LNCaP clone FGC (cell line): ENCODE measurements at regions not wholly inside any gene's neighbourhood (a gene's known extent, or its start where the extent isn't known, plus 50 kb on each side); places are given as distances from the start of the nearest gene placed in this dataset.

Experiments
- DNase-seq: peaks from one replicate; pipeline ENCODE4 v3.0.0-alpha.2; 2011; ENCODE audit warnings: low read depth
- H3K4me3 ChIP-seq: 2 replicates; pipeline ENCODE4 v1.5.1; 2011; ENCODE audit warnings: mild to moderate bottlenecking, low read depth, low read length, control low read depth
- CTCF ChIP-seq: IDR thresholded peaks from 2 replicates; pipeline ENCODE4 v1.5.1; 2012; ENCODE audit warnings: mild to moderate bottlenecking; ENCODE audit not compliant: control insufficient read depth, insufficient read depth; ENCODE audit errors: extremely low read depth

DNA sequence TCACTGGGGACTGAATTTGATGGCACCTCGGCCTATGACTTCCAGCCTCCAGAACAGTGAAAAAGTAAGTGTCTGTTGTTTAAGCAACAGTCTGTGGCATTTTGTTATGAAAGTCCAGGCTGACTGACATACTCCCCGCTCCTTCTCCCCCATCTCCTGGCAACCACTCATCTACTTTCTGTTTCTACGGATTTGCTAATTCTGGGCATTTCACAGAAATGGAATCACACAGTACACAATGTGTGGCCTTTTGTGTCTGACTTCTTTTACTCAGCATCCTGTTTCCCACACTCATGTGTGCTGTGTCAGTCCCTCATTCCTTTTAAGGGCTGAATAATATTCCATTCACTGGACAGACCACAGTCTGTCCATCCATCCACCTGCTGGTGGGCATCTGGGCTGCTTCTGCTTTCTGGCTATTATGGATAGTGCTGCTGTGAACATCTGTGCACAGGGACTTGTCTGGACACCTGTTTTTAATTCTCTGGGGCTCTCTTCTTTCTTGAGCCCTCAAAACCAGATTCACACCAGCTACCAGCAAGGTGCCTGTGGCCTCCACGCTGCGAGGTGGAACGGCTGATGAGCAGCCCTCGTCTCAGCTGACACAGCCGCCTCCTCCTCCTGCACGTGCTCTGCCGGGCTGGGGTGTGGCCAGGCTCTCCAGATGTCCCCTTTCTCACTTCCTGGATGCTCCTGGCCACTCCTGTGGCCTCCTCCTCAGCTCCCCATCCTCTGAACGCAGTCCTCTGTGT lies 333.1 kb downstream of the CTTN start:
- no peak overlapping the region for H3K4me3 ChIP-seq
- no peak for DNase-seq
- TF ChIP-seq CTCF, result no peak

DNA sequence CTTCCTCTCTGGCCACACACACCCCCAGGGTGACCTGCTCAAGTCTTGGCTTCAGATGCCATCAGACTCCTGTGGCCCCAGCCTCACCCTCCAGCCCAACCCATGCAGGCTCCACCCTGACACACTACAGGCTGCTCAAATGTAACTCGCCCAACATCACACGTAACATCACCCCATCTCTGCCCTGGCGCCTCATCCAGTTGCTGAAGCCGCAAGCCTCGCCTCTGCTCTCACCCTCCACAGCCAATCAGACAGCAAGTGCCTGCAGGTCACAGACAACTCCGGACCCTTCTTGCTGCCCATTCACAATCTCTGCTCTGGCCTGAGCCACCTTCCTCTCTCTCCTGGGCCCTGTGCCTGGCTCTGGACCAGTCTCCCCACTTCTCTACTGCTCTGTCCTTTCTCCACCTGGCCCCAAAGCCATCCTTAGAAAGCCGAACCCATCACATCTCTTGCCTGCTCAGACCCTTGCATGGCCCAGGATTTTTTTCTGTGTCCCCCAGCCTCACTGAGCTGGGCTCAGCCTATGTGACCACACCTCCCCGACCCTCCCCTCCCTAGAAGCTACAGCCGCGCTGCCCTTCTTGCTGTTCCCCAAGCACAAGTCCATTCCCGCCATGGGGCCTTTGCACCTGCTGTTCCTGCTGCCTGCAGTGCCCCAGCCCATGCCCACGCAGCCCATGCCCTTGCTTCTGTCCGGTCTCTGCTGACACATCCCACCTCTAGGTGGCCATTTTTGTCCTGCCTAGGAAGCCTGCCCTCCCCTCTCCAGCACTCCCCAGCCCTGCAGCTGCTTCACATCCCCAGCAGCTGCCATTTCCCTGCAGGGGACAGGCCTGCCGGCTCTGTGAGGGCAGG lies 333.9 kb downstream of the CTTN start:
- TF ChIP-seq CTCF, result no peak
- no peak for DNase-seq
- H3K4me3 ChIP-seq, result no peak overlapping the region

DNA sequence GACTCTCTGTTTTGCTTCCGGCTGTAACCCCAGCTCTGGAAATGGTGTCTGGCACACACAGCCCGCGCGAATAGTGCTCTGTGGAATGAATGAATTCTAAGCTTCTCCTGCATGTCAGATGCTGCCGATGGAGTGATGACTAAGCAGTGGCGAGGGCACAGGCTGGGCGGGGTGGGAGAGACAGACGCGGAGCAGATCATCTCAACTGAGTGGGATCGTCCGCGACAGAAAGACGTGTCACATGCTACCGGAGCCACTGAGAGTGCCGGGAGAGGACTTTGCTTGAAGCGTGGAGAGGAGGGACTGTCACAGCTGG lies 334.5 kb downstream of the CTTN start:
- no peak for DNase-seq

DNA sequence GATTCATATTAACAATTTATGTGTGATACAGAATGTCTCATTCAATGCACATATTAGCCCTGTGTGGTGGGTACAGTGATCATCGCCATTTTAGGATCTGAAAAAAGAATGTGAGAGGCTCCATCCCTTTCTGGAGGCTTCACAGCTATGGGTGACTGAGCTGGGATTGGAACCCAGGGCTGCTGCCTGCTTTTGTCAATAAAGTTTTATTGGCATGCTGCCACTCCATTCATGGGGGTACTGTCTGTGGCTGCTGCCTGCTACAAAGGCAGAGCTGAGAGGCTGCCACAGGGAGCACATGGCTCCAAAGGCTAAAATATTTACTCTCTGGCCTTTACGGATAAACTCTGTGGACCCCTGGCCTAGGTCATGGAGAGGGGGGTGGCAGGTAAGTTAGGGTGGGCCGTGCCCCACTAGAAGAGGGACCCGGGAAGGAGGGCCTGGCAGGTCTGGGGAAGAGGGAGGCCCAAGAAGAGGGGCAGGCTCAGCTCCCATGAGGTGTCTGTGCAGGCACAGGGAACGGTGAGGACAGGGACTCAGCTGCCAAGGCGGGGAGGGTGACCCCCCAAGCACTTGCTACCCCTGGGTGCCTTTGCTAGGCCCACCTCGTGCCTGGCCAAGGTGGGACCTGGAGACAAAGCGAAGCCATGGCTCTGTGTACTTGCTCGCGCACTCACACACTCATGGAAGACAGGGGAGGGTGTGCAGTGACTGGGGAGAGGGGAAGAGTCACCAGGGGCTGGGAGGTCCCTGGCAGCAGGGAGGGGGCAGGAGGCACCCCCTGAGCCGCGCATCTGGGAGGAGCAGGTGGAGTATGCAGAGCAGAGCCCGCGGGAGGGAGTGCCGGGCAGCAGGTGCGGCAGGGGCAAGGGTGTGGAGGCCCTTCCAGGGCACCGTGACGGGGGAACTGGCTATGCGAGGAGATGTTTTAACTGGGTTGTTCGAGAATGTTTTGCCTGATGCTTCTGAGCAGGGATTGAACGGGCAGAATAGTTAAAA lies 335.3 kb downstream of the CTTN start:
- no peak for TF ChIP-seq CTCF
- no peak for DNase-seq
- no peak overlapping the region for H3K4me3 ChIP-seq

More for the DNA sequence above, 334.5 kb downstream of the CTTN start:
- no peak for TF ChIP-seq CTCF
- no peak overlapping the region for H3K4me3 ChIP-seq

GRCh38 chr11:70734379-70734778 lies 336.1 kb downstream of the CTTN start:
- no peak overlapping the region for H3K4me3 ChIP-seq
- DNase-seq, result no peak
- TF ChIP-seq CTCF, result no peak

- DNase-seq, result no peak
- no peak overlapping the region for H3K4me3 ChIP-seq
- TF ChIP-seq CTCF, result no peak
Observed at GRCh38 chr11:70734911-70735310, 336.6 kb downstream of the CTTN start.
